ENCODE measurements at regions not wholly inside any gene's neighbourhood (a gene's known extent, or its start where the extent isn't known, plus 50 kb on each side); places are given as distances from the start of the nearest gene placed in this dataset.

DNA sequence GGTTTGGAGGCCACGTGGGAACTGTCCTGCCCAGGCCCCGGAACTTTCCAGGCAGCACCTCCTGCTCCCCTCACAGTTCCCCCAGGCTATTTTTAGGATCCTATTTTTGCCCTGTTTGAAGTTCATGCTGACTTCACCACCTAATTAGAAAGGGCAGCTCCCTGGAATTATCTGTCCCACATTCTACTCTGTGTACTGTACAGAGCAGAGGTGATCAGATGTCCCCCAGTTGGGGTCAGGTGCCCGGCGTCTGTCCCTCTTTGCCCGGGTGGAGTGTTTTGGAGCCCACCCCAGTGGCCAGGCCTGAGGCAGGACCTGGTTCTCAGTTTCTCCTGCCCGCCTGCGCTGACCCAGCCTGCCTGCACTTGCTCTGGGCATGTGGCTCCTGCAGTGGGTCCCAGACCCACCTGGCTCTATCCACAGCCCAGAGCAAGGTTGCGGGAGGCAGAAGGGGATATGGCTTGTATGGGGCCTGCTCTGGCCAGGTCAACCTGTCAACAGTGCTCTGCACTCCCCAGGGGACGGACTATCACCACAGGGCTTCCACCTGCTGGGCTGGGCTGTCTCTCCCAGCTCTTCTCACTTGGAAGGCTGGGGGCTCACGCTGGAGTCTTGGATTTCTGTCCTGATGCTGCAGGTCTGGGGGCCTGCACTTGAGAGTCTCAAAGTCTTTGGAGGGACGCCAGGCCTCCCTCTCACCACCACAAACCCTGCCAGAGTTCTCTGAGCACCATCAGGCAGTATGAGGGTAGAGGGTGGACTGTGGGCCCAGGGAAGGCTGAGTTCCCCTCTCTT is 268.3 kb downstream of the GADD45G start:
- Mint-ChIP-seq H3K27me3 (ENCODE audit: unreplicated experiment) (no peaks in the 10 kb centered on the region), H3K4me1 (ENCODE audit: low read depth, unreplicated experiment) (peaks cover 15% of the 10 kb centered on the region), H3K4me3 (ENCODE audit: unreplicated experiment) (no peak overlapping the region), H3K27ac (ENCODE audit: unreplicated experiment) (no peak overlapping the region), H3K36me3 (ENCODE audit: unreplicated experiment) (peaks cover under 1% of the 10 kb centered on the region), H3K9me3 (ENCODE audit: unreplicated experiment) (peaks cover 6% of the 10 kb centered on the region)
- DNase-seq: peak; percentile 5
- TF ChIP-seq, protein P1, sequence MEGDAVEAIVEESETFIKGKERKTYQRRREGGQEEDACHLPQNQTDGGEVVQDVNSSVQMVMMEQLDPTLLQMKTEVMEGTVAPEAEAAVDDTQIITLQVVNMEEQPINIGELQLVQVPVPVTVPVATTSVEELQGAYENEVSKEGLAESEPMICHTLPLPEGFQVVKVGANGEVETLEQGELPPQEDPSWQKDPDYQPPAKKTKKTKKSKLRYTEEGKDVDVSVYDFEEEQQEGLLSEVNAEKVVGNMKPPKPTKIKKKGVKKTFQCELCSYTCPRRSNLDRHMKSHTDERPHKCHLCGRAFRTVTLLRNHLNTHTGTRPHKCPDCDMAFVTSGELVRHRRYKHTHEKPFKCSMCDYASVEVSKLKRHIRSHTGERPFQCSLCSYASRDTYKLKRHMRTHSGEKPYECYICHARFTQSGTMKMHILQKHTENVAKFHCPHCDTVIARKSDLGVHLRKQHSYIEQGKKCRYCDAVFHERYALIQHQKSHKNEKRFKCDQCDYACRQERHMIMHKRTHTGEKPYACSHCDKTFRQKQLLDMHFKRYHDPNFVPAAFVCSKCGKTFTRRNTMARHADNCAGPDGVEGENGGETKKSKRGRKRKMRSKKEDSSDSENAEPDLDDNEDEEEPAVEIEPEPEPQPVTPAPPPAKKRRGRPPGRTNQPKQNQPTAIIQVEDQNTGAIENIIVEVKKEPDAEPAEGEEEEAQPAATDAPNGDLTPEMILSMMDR (IDR thresholded peaks at IDR 0.05; ENCODE audit: partially characterized antibody, unreplicated experiment): no peak

DNA sequence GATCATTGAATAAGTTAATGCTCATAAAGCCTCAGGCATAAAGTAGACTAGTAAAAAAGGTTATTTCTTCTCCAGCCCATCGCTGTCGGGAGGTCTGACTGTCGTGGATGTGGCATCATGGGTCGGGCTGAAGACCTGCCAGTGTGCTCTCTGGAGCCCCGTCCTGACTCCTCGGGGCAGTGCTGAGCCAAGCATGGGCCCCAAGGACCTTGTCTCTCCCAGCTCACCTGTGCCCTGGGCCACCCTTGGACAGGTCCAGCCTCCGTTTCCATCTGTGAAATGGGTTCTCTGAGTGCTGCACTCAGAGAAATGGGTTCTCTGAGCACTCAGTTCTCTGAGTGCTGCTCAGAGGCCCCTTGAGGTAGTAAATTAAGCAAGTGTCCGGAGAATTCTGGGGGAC is 269.0 kb downstream of the GADD45G start:
- Mint-ChIP-seq H3K27me3 (ENCODE audit: unreplicated experiment) (no peaks in the 10 kb centered on the region), H3K36me3 (ENCODE audit: unreplicated experiment) (peaks cover 6% of the 10 kb centered on the region), H3K4me3 (ENCODE audit: unreplicated experiment) (no peak overlapping the region), H3K4me1 (ENCODE audit: low read depth, unreplicated experiment) (peaks cover 19% of the 10 kb centered on the region), H3K9me3 (ENCODE audit: unreplicated experiment) (peaks cover 6% of the 10 kb centered on the region), H3K27ac (ENCODE audit: unreplicated experiment) (no peak overlapping the region)
- DNase-seq: peak; percentile 3
- TF ChIP-seq, protein P1 (IDR thresholded peaks at IDR 0.05; ENCODE audit: partially characterized antibody, unreplicated experiment): no peak

DNA sequence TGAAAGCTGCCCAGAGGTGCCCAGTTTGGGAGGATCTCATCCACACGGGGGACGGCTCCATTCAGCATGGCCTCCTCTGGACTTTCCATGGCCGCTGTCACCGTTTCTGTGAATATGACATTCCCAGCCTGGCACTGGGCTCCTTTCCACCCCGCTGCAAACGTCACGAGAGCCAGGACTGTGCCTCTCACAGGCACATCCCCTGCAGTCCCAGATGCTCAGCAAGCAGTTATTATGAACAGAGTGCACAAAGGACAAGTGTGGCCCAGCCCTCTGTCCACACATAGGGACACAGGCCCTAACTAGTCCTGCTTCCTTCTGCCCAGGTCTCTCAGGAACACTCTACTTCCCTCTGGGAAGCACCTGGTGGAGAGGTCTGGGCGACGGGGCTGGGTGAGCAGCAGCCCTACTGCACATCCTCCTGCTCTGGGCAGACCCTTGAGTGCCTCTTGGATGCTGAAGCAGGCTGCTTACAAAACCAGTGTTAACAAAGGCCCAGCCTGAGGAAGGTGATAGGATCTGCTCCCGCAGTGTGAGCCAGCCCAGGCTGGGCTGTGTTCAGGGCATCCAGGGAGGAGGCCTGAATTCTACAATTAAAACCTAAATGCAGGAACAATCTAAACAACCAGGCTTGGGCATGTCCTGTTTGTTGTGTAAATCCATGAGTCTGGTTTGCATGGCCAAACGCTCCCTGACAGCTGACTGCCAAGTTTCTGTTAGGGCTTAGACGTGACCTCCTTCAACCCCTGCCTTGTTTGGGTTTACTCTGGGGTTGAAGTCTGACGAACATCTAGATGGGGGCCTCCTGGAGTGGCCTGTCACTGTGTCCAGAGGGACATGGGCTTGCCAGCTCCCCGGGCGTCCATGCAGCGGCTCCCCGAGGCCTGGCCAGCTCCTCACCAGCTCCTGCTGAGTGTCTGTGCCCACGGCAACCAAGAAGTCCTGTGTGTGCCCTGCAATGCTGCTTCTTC is 269.8 kb downstream of the GADD45G start:
- H3K27ac Mint-ChIP-seq (ENCODE audit: unreplicated experiment): no peak overlapping the region
- H3K9me3 Mint-ChIP-seq (ENCODE audit: unreplicated experiment): peaks cover 6% of the 10 kb centered on the region
- TF ChIP-seq, protein P1 (IDR thresholded peaks at IDR 0.05; ENCODE audit: partially characterized antibody, unreplicated experiment): no peak
- H3K36me3 Mint-ChIP-seq (ENCODE audit: unreplicated experiment): peaks cover 6% of the 10 kb centered on the region
- H3K27me3 Mint-ChIP-seq (ENCODE audit: unreplicated experiment): no peaks in the 10 kb centered on the region
- peak overlapping the region; percentile 47 for H3K4me3 Mint-ChIP-seq (ENCODE audit: unreplicated experiment)
- peaks cover 19% of the 10 kb centered on the region for H3K4me1 Mint-ChIP-seq (ENCODE audit: low read depth, unreplicated experiment)
- DNase-seq: peak; percentile 16

DNA sequence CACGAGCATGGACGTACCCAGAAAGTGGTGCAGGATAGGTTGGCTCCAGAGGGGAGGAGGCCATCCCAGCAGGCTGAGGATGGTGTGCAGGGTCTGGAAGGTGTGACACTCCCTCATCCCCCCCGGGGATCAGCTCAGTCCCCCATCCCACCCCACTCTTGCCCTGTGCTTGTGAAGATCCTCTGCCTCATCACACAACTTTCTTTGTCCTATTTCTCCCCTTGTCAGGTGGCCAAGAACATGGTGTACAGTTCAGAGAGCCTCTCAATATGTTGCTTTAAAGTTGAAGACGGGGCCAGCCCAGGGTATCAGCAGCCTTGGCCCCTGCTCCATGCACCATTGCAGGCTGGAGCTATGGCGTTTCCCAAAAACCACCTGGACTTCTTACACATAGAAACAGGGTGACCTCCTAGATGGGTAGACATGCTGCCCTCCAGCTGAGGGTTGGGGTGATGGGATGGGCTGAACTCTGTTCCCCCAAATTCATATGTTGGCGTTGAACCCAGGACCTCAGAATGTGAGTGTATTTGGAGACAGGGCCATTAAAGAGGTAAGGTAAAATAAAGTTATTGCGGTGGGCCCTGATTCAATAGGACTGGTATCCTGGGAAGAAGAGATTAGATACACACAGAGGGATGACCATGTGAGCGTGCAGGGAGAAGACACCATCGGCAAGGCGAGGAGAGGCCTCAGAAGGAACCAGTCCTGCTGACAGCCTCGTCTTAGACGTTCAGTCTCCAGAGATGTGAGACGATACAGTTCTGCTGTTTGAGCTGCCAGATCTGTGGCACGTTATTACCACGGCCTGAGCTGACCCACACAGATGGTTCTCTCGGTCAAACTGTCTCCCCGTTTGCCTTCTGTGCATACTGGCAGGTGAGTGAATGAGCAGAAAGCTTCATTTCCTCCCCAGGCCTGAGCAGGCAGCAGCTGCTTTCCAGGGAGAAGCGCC is 272.5 kb downstream of the GADD45G start:
- Mint-ChIP-seq H3K36me3 (ENCODE audit: unreplicated experiment) (peaks cover 6% of the 10 kb centered on the region), H3K27me3 (ENCODE audit: unreplicated experiment) (no peaks in the 10 kb centered on the region), H3K4me1 (ENCODE audit: low read depth, unreplicated experiment) (peaks cover 19% of the 10 kb centered on the region), H3K4me3 (ENCODE audit: unreplicated experiment) (no peak overlapping the region), H3K9me3 (ENCODE audit: unreplicated experiment) (peaks cover 6% of the 10 kb centered on the region), H3K27ac (ENCODE audit: unreplicated experiment) (no peak overlapping the region)
- TF ChIP-seq, protein P1 (IDR thresholded peaks at IDR 0.05; ENCODE audit: partially characterized antibody, unreplicated experiment): no peak
- peak; percentile 4 for DNase-seq

All from glutamatergic neuron (in vitro differentiated cells).